GM23248 (cell line): ENCODE measurements at regions not wholly inside any gene's neighbourhood (a gene's known extent, or its start where the extent isn't known, plus 50 kb on each side); places are given as distances from the start of the nearest gene placed in this dataset.

Source experiments
- EZH2 ChIP-seq: fragments of 200-600 bp; sonication (generic); IDR thresholded peaks from 2 replicates; pipeline ENCODE4 v1.6.1; 2018; ENCODE audit warnings: antibody characterized with exemption, mild to moderate bottlenecking; ENCODE audit not compliant: insufficient read depth, poor library complexity, severe bottlenecking
- EZH2phosphoT487 ChIP-seq: fragments of 200-600 bp; sonication (generic); IDR thresholded peaks from 2 replicates; pipeline ENCODE4 v1.6.1; 2018; ENCODE audit warnings: antibody characterized with exemption, moderate library complexity, mild to moderate bottlenecking, low read depth; ENCODE audit not compliant: insufficient read depth

- TF ChIP-seq EZH2 (no peak), EZH2phosphoT487 (no peak)
These were observed 161.3 kb upstream of the LMNTD1 start for GRCh38 chr12:25714198-25714984.
